Neural cell (in vitro differentiated cells): ENCODE measurements at regions not wholly inside any gene's neighbourhood (a gene's known extent, or its start where the extent isn't known, plus 50 kb on each side); places are given as distances from the start of the nearest gene placed in this dataset.

Experiments used
- CTCF ChIP-seq: fragments of 450-650 bp; IDR thresholded peaks from 2 replicates; pipeline ENCODE4 v1.5.1; 2014; ENCODE audit warnings: antibody characterized with exemption, mild to moderate bottlenecking, moderate library complexity; ENCODE audit not compliant: poor library complexity, severe bottlenecking
- EP300 ChIP-seq: fragments of 450-650 bp; conservative IDR thresholded peaks from 2 replicates; pipeline ENCODE4 v1.6.1; 2014; ENCODE audit warnings: antibody characterized with exemption, mild to moderate bottlenecking, moderate library complexity; ENCODE audit not compliant: poor library complexity, severe bottlenecking
- EZH2 ChIP-seq: fragments of 200-600, 300-800 bp; shearing (Covaris generic), sonication (generic); IDR thresholded peaks from 2 replicates; pipeline ENCODE4 v1.6.1; 2014; ENCODE audit warnings: antibody characterized with exemption, low read length, borderline replicate concordance, mild to moderate bottlenecking; ENCODE audit not compliant: insufficient read depth, poor library complexity, severe bottlenecking
- MXI1 ChIP-seq: fragments of 450-650 bp; conservative IDR thresholded peaks from 2 replicates; pipeline ENCODE4 v1.6.1; 2014; ENCODE audit warnings: antibody characterized with exemption, mild to moderate bottlenecking; ENCODE audit not compliant: poor library complexity, severe bottlenecking
- POLR2AphosphoS5 ChIP-seq: IDR thresholded peaks from 2 replicates; pipeline ENCODE4 v1.6.1; 2012
- RAD21 ChIP-seq: fragments of 450-650 bp; conservative IDR thresholded peaks from 2 replicates; pipeline ENCODE4 v1.6.1; 2014; ENCODE audit warnings: antibody characterized with exemption, mild to moderate bottlenecking, moderate library complexity
- SMC3 ChIP-seq: fragments of 450-650 bp; conservative IDR thresholded peaks from 2 replicates; pipeline ENCODE4 v1.6.1; 2014; ENCODE audit warnings: antibody characterized with exemption, mild to moderate bottlenecking, moderate library complexity; ENCODE audit not compliant: poor library complexity
- TAF1 ChIP-seq: IDR thresholded peaks from 2 replicates; pipeline ENCODE4 v1.6.1; 2012; ENCODE audit warnings: low read depth

GRCh38 chr5:83810511-83810910 is 89.9 kb upstream of the HAPLN1 start:
- TF ChIP-seq CTCF (no peak), POLR2AphosphoS5 (no peak), RAD21 (no peak), EZH2 (no peak), EP300 (no peak), SMC3 (no peak), MXI1 (no peak), TAF1 (no peak)
